Activated CD4-positive, alpha-beta memory T cell treated with anti-CD3 and anti-CD28 coated beads, Interleukin-2, amount 10 ng/mL, durations not matched to agents 7 days and 5 days (primary cell): ENCODE measurements at regions not wholly inside any gene's neighbourhood (a gene's known extent, or its start where the extent isn't known, plus 50 kb on each side); places are given as distances from the start of the nearest gene placed in this dataset.

Source experiments
- CTCF ChIA-PET: fragments of 350-600 bp; sonication (Branson Sonifier 250); formaldehyde crosslinking; loops from one replicate; lab custom pipeline; 2021; ENCODE audit warnings: antibody characterized with exemption, inconsistent platforms; lab: Charles Lee
- POLR2A ChIA-PET: fragments of 350-600 bp; sonication (Branson Sonifier 250); formaldehyde crosslinking; loops from one replicate; lab custom pipeline; 2021; ENCODE audit warnings: antibody characterized with exemption; lab: Charles Lee
- DNase-seq: peaks from one replicate; pipeline ENCODE4 v3.0.0-alpha.2; 2020
- H3K27ac Mint-ChIP-seq: one replicate; pipeline ENCODE4 v1.8.0; 2021; ENCODE audit warnings: mild to moderate bottlenecking, mixed read lengths
- H3K27me3 Mint-ChIP-seq: one replicate; pipeline ENCODE4 v1.8.0; 2021; ENCODE audit warnings: mixed read lengths
- H3K36me3 Mint-ChIP-seq: one replicate; pipeline ENCODE4 v1.8.0; 2021; ENCODE audit warnings: low read depth, mixed read lengths
- H3K4me1 Mint-ChIP-seq: one replicate; pipeline ENCODE4 v1.8.0; 2021; ENCODE audit warnings: mixed read lengths
- H3K4me3 Mint-ChIP-seq: one replicate; pipeline ENCODE4 v1.8.0; 2021; ENCODE audit warnings: mild to moderate bottlenecking, mixed read lengths
- H3K9me3 Mint-ChIP-seq: one replicate; pipeline ENCODE4 v1.8.0; 2021; ENCODE audit warnings: mixed read lengths

GRCh38 chr1:39113109-39113743, 87.1 kb downstream of the NDUFS5 start:
- H3K4me3 Mint-ChIP-seq = no peak overlapping the region
- H3K9me3 Mint-ChIP-seq = no peaks in the 10 kb centered on the region
- ChIA-PET CTCF (no interaction called here), POLR2A (no interaction called here)
- H3K27ac Mint-ChIP-seq = no peak overlapping the region
- DNase-seq = no peak
- peaks cover 10% of the 10 kb centered on the region for H3K4me1 Mint-ChIP-seq
- no peaks in the 10 kb centered on the region for H3K36me3 Mint-ChIP-seq
- H3K27me3 Mint-ChIP-seq = no peaks in the 10 kb centered on the region

- DNase-seq = no peak
- Mint-ChIP-seq H3K9me3 (no peaks in the 10 kb centered on the region), H3K4me1 (peaks cover 5% of the 10 kb centered on the region), H3K36me3 (no peaks in the 10 kb centered on the region), H3K27me3 (no peaks in the 10 kb centered on the region), H3K4me3 (no peak overlapping the region), H3K27ac (no peak overlapping the region)
- POLR2A ChIA-PET = no interaction called here
- CTCF ChIA-PET = no interaction called here
Observed at GRCh38 chr1:39115271-39116110, 89.0 kb upstream of the MACF1 start.

- H3K4me3 Mint-ChIP-seq = no peak overlapping the region
- no peak for DNase-seq
- peaks cover 4% of the 10 kb centered on the region for H3K4me1 Mint-ChIP-seq
- ChIA-PET CTCF (interaction anchor here (1.0 kb wide), 1 partner anchor 76 kb away, joined by 5 read pairs; no protein-coding TSS in a partner anchor), POLR2A (no interaction called here)
- no peaks in the 10 kb centered on the region for H3K9me3 Mint-ChIP-seq
- H3K27ac Mint-ChIP-seq = no peak overlapping the region
- H3K36me3 Mint-ChIP-seq = no peaks in the 10 kb centered on the region
- no peaks in the 10 kb centered on the region for H3K27me3 Mint-ChIP-seq
Observed at GRCh38 chr1:39116116-39116607, 88.3 kb upstream of the MACF1 start.

- no peaks in the 10 kb centered on the region for H3K36me3 Mint-ChIP-seq
- H3K4me1 Mint-ChIP-seq = peaks cover 4% of the 10 kb centered on the region
- no peak for DNase-seq
- H3K27ac Mint-ChIP-seq = no peak overlapping the region
- H3K27me3 Mint-ChIP-seq = no peaks in the 10 kb centered on the region
- CTCF ChIA-PET = interaction anchor here (1.0 kb wide), 1 partner anchor 75 kb away, joined by 5 read pairs; no protein-coding TSS in a partner anchor
- H3K4me3 Mint-ChIP-seq = no peak overlapping the region
- no peaks in the 10 kb centered on the region for H3K9me3 Mint-ChIP-seq
- POLR2A ChIA-PET = no interaction called here
Observed at GRCh38 chr1:39116860-39117728, 87.4 kb upstream of the MACF1 start.

GRCh38 chr1:39117899-39118450, 86.5 kb upstream of the MACF1 start:
- POLR2A ChIA-PET = no interaction called here
- Mint-ChIP-seq H3K4me1 (peaks cover 4% of the 10 kb centered on the region), H3K36me3 (no peaks in the 10 kb centered on the region), H3K27me3 (no peaks in the 10 kb centered on the region), H3K4me3 (no peak overlapping the region), H3K27ac (no peak overlapping the region), H3K9me3 (no peaks in the 10 kb centered on the region)
- no peak for DNase-seq
- CTCF ChIA-PET = no interaction called here

- Mint-ChIP-seq H3K9me3 (no peaks in the 10 kb centered on the region), H3K4me3 (no peak overlapping the region), H3K27me3 (no peaks in the 10 kb centered on the region), H3K27ac (no peak overlapping the region), H3K4me1 (peaks cover 4% of the 10 kb centered on the region), H3K36me3 (no peaks in the 10 kb centered on the region)
- DNase-seq = no peak
- ChIA-PET CTCF (interaction anchor here (0.7 kb wide), 1 partner anchor 147 kb away, joined by 3 read pairs; no protein-coding TSS in a partner anchor), POLR2A (no interaction called here)
Observed at GRCh38 chr1:39122056-39122455, 82.4 kb upstream of the MACF1 start.

GRCh38 chr1:39124282-39124681, 80.2 kb upstream of the MACF1 start:
- no peaks in the 10 kb centered on the region for H3K27me3 Mint-ChIP-seq
- H3K4me3 Mint-ChIP-seq = no peak overlapping the region
- POLR2A ChIA-PET = no interaction called here
- H3K36me3 Mint-ChIP-seq = no peaks in the 10 kb centered on the region
- no peak overlapping the region for H3K27ac Mint-ChIP-seq
- no peak for DNase-seq
- H3K9me3 Mint-ChIP-seq = no peaks in the 10 kb centered on the region
- H3K4me1 Mint-ChIP-seq = no peaks in the 10 kb centered on the region
- CTCF ChIA-PET = no interaction called here

GRCh38 chr1:39127513-39127912, 77.0 kb upstream of the MACF1 start:
- Mint-ChIP-seq H3K36me3 (no peaks in the 10 kb centered on the region), H3K4me1 (peaks cover 4% of the 10 kb centered on the region), H3K27ac (no peak overlapping the region), H3K27me3 (no peaks in the 10 kb centered on the region), H3K4me3 (no peak overlapping the region), H3K9me3 (no peaks in the 10 kb centered on the region)
- DNase-seq = no peak
- CTCF ChIA-PET = interaction anchor here (1.9 kb wide), 1 partner anchor 64 kb away, joined by 7 read pairs; no protein-coding TSS in a partner anchor
- POLR2A ChIA-PET = interaction anchor here (0.6 kb wide), 1 partner anchor 564 kb away, joined by 3 read pairs; the partner anchor contains the start of gene HPCAL4

- POLR2A ChIA-PET = interaction anchor here (0.6 kb wide), 1 partner anchor 563 kb away, joined by 3 read pairs; the partner anchor contains the start of gene HPCAL4
Observed at GRCh38 chr1:39128126-39128525, 76.4 kb upstream of the MACF1 start.

GRCh38 chr1:39128959-39129358, 75.5 kb upstream of the MACF1 start:
- Mint-ChIP-seq H3K27ac (no peak overlapping the region), H3K36me3 (no peaks in the 10 kb centered on the region), H3K27me3 (no peaks in the 10 kb centered on the region), H3K4me1 (peaks cover 4% of the 10 kb centered on the region), H3K9me3 (no peaks in the 10 kb centered on the region), H3K4me3 (no peak overlapping the region)
- ChIA-PET CTCF (no interaction called here), POLR2A (interaction anchor here (1.6 kb wide), 1 partner anchor 63 kb away, joined by 5 read pairs; no protein-coding TSS in a partner anchor)
- no peak for DNase-seq

More at GRCh38 chr1:39128126-39128525, 76.4 kb upstream of the MACF1 start:
- no peak overlapping the region for H3K27ac Mint-ChIP-seq
- CTCF ChIA-PET = interaction anchor here (1.9 kb wide), 1 partner anchor 63 kb away, joined by 7 read pairs; no protein-coding TSS in a partner anchor
- no peaks in the 10 kb centered on the region for H3K36me3 Mint-ChIP-seq
- H3K4me3 Mint-ChIP-seq = no peak overlapping the region
- H3K4me1 Mint-ChIP-seq = peaks cover 4% of the 10 kb centered on the region
- H3K27me3 Mint-ChIP-seq = no peaks in the 10 kb centered on the region
- DNase-seq = no peak
- H3K9me3 Mint-ChIP-seq = no peaks in the 10 kb centered on the region

GRCh38 chr1:39129514-39129913, 75.0 kb upstream of the MACF1 start:
- ChIA-PET CTCF (interaction anchor here (1.0 to 1.2 kb wide), 2 partner anchors 31 to 54 kb away, joined by 3 read pairs; no protein-coding TSS in a partner anchor), POLR2A (interaction anchor here (1.6 kb wide), 1 partner anchor 62 kb away, joined by 5 read pairs; no protein-coding TSS in a partner anchor)
- H3K9me3 Mint-ChIP-seq = no peaks in the 10 kb centered on the region
- H3K27ac Mint-ChIP-seq = no peak overlapping the region
- no peak for DNase-seq
- H3K4me3 Mint-ChIP-seq = no peak overlapping the region
- H3K27me3 Mint-ChIP-seq = no peaks in the 10 kb centered on the region
- no peaks in the 10 kb centered on the region for H3K36me3 Mint-ChIP-seq
- peaks cover 4% of the 10 kb centered on the region for H3K4me1 Mint-ChIP-seq

- no peak for DNase-seq
- no peak overlapping the region for H3K4me3 Mint-ChIP-seq
- ChIA-PET POLR2A (interaction anchor here (1.6 kb wide), 1 partner anchor 61 kb away, joined by 5 read pairs; no protein-coding TSS in a partner anchor), CTCF (interaction anchor here (1.0 to 1.2 kb wide), 2 partner anchors 32 to 53 kb away, joined by 3 read pairs; no protein-coding TSS in a partner anchor)
- no peaks in the 10 kb centered on the region for H3K27me3 Mint-ChIP-seq
- no peaks in the 10 kb centered on the region for H3K9me3 Mint-ChIP-seq
- peaks cover 4% of the 10 kb centered on the region for H3K4me1 Mint-ChIP-seq
- H3K27ac Mint-ChIP-seq = no peak overlapping the region
- H3K36me3 Mint-ChIP-seq = no peaks in the 10 kb centered on the region
Observed at GRCh38 chr1:39130325-39130724, 74.2 kb upstream of the MACF1 start.
